B cell (primary cell): ENCODE measurements at regions not wholly inside any gene's neighbourhood (a gene's known extent, or its start where the extent isn't known, plus 50 kb on each side); places are given as distances from the start of the nearest gene placed in this dataset.

ENCODE experiments used
- CTCF ChIP-seq: fragments of 200-600 bp; IDR thresholded peaks from one replicate; pipeline ENCODE4 v1.8.0; 2022; ENCODE audit warnings: antibody characterized with exemption, mild to moderate bottlenecking
- EZH2 ChIP-seq: IDR thresholded peaks from 2 replicates; pipeline ENCODE4 v1.6.1; 2012; ENCODE audit warnings: borderline replicate concordance, low read depth, mild to moderate bottlenecking, moderate library complexity, low read length; ENCODE audit not compliant: insufficient read depth, poor library complexity, severe bottlenecking

- TF ChIP-seq EZH2 (no peak), CTCF (no peak)
Measured at GRCh38 chr9:134570711-134571325, 70.8 kb upstream of the COL5A1 start.
